ENCODE measurements at regions not wholly inside any gene's neighbourhood (a gene's known extent, or its start where the extent isn't known, plus 50 kb on each side); places are given as distances from the start of the nearest gene placed in this dataset.

DNA sequence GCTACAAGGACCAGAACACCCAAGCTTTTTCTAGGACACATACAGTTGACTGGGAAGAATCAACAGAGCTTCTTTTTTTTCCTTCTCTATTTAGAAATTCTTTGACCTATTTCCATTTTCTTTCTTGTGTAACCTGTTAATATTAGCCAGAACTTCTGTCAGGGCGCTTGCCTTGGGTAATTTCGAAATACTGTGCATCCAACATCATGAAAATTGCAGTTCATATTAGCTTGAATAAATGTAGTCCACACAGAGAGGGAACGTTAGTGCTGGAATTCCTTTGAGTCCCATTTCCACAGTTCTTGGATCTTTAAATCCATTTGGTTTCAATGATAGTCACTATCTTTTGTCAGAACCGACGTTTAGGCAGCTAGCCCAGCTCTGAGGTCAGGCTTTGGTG is 141.8 kb downstream of the MXRA5 start:
- no peak for ATAC-seq

DNA sequence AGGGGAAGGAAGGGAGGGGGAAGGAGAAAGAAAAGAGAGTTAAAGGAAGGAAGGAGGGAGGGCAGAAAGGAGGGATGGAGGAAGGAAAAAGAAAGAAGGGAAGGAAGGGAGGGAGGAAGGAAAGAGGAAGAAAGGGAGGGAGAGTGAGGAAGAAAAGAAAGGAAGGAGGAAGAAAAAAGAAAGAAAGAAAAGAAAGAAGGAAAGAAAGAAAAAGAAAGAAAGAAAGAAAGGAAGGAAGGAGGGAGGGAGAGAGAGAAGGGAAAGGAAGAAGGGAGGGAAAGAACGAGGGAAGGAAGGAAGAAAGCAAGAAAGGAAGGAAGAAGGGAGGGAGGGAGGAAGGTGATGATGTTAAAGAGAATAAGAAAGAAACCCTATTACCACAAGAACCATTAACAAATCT is 150.6 kb downstream of the MXRA5 start:
- Histone ChIP-seq H3K27ac (no peak overlapping the region), H3K36me3 (no peaks in the 10 kb centered on the region), H3K9me3 (no peaks in the 10 kb centered on the region), H3K4me1 (no peaks in the 10 kb centered on the region), H3K4me3 (no peak overlapping the region), H3K27me3 (no peaks in the 10 kb centered on the region)
- ATAC-seq (no peak), DNase-seq (no peak)
- intact Hi-C loops (cut with DNase I) = no loop called here
- TF ChIP-seq CTCF (IDR thresholded peaks at IDR 0.05) = no peak

More for the DNA sequence above, 141.8 kb downstream of the MXRA5 start:
- H3K4me3 ChIP-seq = no peak overlapping the region
- H3K4me1 ChIP-seq = no peaks in the 10 kb centered on the region
- no peak overlapping the region for H3K27ac ChIP-seq
- DNase-seq = no peak
- intact Hi-C loops (cut with DNase I) = no loop called here
- no peak for TF ChIP-seq CTCF (IDR thresholded peaks at IDR 0.05)
- H3K27me3 ChIP-seq = no peaks in the 10 kb centered on the region
- H3K36me3 ChIP-seq = no peaks in the 10 kb centered on the region
- H3K9me3 ChIP-seq = no peaks in the 10 kb centered on the region

DNA sequence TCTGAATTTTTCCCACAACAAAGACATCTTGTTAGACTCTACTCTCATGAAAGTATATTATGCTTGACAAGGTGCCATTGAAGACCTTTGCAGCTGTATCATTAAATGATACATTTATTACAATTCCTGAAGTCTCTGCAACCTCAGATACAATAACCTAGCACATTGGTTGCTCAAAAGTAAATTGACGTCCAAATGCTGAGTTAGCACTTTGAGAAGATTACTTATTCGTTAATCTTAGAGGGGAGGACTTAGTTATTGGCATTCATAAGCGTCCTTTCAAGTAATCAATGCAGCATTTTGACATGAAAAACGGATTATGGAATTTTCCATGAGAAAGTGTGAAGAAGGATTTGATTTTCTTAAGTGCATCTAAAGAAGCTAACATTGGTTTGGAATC is 151.6 kb downstream of the ARSF start:
- no peak overlapping the region for H3K4me3 ChIP-seq
- H3K4me1 ChIP-seq = no peaks in the 10 kb centered on the region
- no peak overlapping the region for H3K27ac ChIP-seq
- intact Hi-C loops (cut with DNase I) = no loop called here
- DNase-seq (no peak), ATAC-seq (no peak)
- H3K36me3 ChIP-seq = no peaks in the 10 kb centered on the region
- H3K27me3 ChIP-seq = no peaks in the 10 kb centered on the region
- no peaks in the 10 kb centered on the region for H3K9me3 ChIP-seq
- TF ChIP-seq CTCF (IDR thresholded peaks at IDR 0.05) = no peak

DNA sequence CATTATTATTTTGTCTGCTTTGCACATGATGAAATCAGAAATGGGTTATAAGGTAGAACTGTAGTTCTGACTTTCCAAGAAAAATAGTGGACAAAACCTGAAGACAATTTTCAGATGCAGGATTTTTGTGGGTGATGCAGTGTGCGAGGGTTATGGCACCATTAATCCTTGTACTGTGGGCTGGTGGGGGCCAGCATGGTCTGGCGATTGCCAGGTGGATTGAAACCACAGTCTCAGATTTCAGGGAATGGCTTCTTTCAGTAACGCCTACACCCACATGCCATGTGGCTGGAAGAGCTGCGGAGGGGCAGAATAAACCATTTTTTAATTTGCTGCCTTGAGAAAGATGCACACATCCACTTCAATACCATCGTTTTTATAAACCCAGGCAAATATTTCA is 150.5 kb downstream of the ARSF start:
- DNase-seq = no peak
- intact Hi-C loops (cut with DNase I) = no loop called here
- H3K27me3 ChIP-seq = no peaks in the 10 kb centered on the region
- H3K4me3 ChIP-seq = no peak overlapping the region
- H3K27ac ChIP-seq = no peak overlapping the region
- H3K9me3 ChIP-seq = no peaks in the 10 kb centered on the region
- TF ChIP-seq CTCF (IDR thresholded peaks at IDR 0.05) = no peak
- no peaks in the 10 kb centered on the region for H3K36me3 ChIP-seq
- ATAC-seq = no peak
- no peaks in the 10 kb centered on the region for H3K4me1 ChIP-seq

- DNase-seq = no peak
- Histone ChIP-seq H3K4me1 (no peaks in the 10 kb centered on the region), H3K4me3 (no peak overlapping the region), H3K9me3 (no peaks in the 10 kb centered on the region), H3K27ac (no peak overlapping the region), H3K36me3 (no peaks in the 10 kb centered on the region), H3K27me3 (no peaks in the 10 kb centered on the region)
- no peak for TF ChIP-seq CTCF (IDR thresholded peaks at IDR 0.05)
- intact Hi-C loops (cut with DNase I) = no loop called here
- ATAC-seq = no peak
Measured at GRCh38 chrX:3191201-3191600, 149.9 kb downstream of the ARSF start.

DNA sequence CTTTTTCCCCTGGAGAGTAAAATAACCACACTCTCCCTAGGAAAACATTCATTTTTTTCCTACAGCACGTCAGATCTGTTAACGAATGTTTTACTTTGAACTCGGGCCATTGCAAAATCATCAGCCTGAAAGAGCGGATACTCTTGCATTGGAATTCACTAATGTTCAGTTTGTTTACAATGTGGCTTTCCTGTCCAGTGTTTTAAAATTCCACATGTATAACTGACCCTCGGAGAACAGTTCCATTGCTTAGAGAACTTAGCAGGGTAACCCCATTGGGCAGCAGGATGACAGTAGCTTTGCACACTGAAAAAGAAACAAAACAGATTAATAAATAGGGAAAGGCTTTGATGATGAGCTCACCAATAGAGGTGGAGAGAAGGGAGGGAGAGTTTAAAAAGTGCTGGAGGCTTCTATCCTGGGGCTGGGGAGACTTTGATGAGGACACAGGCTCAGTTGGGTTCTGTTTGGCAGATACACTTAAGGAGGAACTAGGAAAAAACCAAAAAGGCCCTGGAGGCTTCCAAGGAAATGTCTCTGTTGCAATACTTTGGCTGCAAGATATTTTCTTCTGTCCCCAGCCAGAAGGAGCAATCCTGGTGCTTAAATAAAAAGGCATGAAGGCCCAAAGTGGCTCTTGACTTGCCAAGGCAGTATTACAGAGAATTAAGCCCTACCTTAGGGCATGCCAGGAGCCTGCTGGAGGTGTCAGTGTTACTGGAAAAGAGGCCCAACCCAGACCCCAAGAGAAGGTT is 143.1 kb downstream of the ARSF start:
- Histone ChIP-seq H3K27me3 (no peaks in the 10 kb centered on the region), H3K4me1 (no peaks in the 10 kb centered on the region), H3K27ac (no peak overlapping the region), H3K9me3 (no peaks in the 10 kb centered on the region), H3K36me3 (no peaks in the 10 kb centered on the region), H3K4me3 (no peak overlapping the region)
- intact Hi-C loops (cut with DNase I) = no loop called here
- ATAC-seq (no peak), DNase-seq (no peak)
- TF ChIP-seq CTCF (IDR thresholded peaks at IDR 0.05) = no peak
